GM12873 (cell line): ENCODE measurements at regions not wholly inside any gene's neighbourhood (a gene's known extent, or its start where the extent isn't known, plus 50 kb on each side); places are given as distances from the start of the nearest gene placed in this dataset.

ENCODE experiments used
- TF ChIP-seq, protein P1 (sequence below): IDR thresholded peaks from 2 replicates; pipeline ENCODE4 v1.5.1; 2012; ENCODE audit warnings: low read depth, mild to moderate bottlenecking, moderate library complexity, low read length, control low read depth; ENCODE audit not compliant: insufficient read depth; ENCODE audit errors: missing control alignments

DNA sequence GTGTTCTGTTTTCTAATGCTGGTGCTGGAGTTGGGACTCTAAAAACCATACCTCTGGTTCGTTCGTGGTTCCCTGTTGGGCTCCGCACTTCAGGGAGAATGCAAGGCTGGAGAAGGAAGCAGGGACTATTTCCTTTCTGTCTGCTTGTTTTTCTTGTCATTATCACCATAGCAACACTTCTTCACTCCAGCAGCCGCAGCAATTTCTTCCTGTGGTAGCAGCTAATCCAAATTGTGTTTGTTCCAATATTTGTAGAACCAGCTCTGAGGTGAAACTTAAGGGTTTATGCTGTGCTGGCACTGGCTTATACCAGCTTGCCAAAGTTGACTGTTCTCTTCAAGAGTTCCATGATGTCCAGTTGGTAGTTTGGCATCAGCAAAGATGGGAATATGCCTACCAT is 301.4 kb upstream of the SYT4 start:
- TF ChIP-seq, protein P1, sequence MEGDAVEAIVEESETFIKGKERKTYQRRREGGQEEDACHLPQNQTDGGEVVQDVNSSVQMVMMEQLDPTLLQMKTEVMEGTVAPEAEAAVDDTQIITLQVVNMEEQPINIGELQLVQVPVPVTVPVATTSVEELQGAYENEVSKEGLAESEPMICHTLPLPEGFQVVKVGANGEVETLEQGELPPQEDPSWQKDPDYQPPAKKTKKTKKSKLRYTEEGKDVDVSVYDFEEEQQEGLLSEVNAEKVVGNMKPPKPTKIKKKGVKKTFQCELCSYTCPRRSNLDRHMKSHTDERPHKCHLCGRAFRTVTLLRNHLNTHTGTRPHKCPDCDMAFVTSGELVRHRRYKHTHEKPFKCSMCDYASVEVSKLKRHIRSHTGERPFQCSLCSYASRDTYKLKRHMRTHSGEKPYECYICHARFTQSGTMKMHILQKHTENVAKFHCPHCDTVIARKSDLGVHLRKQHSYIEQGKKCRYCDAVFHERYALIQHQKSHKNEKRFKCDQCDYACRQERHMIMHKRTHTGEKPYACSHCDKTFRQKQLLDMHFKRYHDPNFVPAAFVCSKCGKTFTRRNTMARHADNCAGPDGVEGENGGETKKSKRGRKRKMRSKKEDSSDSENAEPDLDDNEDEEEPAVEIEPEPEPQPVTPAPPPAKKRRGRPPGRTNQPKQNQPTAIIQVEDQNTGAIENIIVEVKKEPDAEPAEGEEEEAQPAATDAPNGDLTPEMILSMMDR, result no peak

DNA sequence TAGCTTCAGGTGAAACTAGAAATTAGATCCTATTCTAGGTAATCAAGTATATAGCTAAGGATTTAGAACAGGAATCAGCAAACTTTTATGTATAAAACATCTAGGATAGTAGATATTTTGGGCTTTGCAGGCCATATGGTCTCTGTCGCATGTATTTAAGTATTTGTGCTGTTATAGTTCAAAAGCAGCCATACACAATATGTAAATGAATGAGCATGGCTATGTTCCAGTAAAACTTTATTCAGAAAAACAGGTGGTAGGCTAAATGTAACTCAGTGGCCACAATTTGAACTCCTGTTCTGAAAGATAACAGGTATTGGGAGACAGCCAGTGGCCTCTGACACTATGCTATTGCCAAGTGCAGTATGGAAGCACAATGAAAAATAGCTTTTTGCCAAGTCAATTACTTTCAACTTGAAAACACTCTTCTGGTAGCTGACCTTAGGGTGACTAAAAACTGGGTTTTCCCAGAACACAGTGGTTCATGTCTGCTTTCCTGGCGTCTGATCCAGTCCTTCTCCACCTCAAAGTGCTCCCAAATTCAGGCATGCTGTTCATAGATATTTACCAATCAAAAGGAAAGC is 304.7 kb upstream of the SYT4 start:
- TF ChIP-seq, protein P1, result no peak

DNA sequence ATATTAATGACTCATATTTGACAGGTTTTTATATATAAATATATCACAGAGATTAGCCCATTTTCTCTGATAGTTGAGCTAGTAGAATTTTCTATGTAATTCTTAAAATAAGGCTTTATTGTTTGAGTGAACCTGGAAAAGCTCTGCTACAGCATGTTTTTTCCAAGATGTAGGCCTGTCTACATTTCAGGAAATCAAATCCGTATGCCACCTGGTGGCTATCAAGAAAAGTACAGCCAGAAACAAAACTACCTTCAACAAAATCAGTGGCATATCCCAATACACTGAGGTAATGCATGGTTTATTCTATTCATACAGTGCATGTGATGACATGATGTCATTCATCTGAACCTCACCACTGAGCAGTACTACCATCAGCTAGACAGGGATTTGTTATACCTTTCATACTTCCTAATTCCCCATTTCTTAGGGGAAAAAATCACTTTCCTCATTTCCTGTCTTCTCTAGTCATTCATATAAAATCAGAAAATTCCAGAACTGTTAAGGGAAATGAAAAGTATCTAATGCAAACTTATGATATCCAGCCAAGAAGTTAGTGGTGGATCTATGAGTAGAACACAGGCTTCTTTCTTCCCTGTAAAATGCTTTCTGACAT is 310.4 kb upstream of the SYT4 start:
- TF ChIP-seq, protein P1, result peak; percentile 73

DNA sequence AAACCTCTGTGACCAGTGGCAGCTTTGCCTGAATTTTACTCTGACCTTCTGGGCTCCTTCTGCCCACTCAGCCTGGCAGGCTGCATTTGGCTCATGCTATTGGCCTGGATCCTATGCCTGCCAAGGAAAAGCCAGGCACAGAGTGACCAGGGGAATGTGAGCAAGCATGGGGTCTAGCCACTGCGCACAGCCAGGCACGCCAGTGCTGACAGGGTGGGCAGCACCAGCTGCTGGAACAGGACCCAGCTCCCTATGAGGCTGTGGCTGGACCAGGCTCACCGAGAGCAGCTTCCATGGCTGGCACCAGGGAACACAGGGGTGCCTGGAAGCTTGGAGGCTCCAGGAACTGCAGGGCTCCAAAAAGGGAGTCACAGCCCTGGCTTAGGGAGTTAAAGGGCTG is 311.5 kb upstream of the SYT4 start:
- TF ChIP-seq, protein P1, result no peak

DNA sequence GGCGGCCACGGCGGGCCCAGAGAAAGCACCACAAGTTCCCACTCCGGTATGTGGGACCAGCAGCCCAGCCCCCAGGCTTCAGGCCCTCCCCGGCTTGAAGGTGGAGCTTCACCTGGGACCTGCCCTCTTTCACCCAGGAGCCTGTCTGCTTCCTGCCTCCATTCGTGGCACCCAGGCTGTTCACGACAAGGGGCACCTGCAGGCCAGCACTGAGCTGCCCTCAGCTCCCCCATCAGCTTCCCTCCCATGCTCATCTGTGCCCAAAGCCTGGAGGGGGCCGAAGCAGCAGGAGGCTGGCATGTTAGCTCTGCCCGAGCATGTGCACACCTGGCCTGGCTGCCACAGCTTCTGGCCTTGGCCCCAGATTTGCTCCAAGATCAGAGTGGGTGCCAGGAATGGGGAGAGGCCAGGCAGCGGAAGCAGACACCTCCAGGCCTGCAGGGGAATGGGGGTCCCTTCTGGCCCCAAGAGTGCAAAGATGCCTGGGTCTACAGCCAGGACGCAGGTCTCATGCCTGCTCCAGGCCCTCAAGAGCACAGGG is 312.4 kb upstream of the SYT4 start:
- TF ChIP-seq, protein P1, result no peak

DNA sequence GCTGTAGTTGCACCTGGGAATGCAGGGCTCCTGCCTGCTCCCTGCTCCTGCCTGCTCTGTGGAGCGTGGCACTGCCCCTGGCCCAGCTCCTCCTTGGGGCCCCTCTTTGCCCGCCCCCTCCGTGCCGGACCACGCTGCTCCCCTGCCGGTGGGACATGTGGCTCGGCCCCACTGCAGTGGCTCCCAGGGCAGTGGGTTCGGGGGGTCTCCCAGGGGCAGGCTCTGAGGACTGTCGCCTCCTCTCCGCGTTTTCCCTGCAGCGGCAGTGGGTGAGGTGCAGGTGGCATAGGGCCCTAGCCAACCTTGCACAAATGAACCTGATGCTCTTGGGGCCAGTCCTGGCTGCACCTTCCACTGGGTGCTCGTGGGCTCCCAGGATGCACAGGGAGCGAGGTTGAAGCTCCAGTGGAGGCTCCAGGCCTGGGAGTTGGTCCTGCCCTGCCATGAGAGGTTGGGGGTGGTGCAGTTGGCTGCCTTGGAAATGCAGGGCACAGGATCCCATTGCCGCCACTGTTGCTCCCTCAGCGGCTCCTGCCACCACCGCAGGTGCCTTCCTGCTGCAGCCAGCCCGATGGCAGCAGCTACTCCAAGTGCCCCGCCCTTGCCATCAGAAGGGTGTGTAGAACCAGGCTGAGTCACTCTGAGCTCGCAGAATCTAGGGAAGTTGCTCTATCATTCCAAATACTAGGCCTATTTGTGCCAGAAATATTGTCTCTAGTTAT is 313.1 kb upstream of the SYT4 start:
- TF ChIP-seq, protein P1, result no peak

DNA sequence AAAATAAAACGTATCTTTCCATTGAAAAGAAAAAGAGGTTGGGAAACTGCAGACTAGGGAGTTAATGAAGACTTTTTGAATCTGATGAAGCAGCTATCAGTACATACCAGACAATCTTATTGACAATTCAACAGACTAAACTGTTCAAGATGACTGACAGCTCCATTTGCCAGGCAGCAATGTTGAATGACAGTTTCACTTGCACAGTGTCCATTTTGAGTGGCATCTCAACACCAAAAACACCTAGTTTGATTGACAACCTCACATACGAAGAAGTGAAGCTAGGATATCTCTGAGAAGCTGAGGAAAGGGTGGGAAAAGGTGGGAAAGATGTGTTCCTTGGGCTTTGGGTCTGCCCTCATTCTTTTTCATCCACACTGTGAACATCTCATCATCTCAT is 315.0 kb upstream of the SYT4 start:
- TF ChIP-seq, protein P1, result no peak
